GM12878 (cell line): ENCODE measurements at regions not wholly inside any gene's neighbourhood (a gene's known extent, or its start where the extent isn't known, plus 50 kb on each side); places are given as distances from the start of the nearest gene placed in this dataset.

Experiments used
- ATAC-seq: fragments of 200-7000 bp; cut with Tn5 transposase; 3 replicates; pipeline ENCODE4 v1.9.1; 2020; ENCODE audit warnings: mild to moderate bottlenecking, moderate library complexity
- BruUV-seq: library from RNA; stranded (reverse); fragments of 400-500 nt; replicated peaks from 2 replicates; lab custom pipeline; 2021; lab: Mats Ljungman, UMichigan
- CTCF ChIA-PET: fragments of 300-600 bp; sonication (Branson Sonifier 250); formaldehyde crosslinking; extraction: SDS; loops from one replicate; lab custom pipeline; 2021; ENCODE audit warnings: inconsistent platforms; lab: Yijun Ruan, JAX
- POLR2A ChIA-PET: fragments of 350-600 bp; formaldehyde crosslinking; extraction: SDS; loops from one replicate; lab custom pipeline; 2021; ENCODE audit warnings: inconsistent platforms; lab: Charles Lee
- RAD21 ChIA-PET: fragments of 300-600 bp; sonication (Branson Sonifier 250); formaldehyde crosslinking; loops from one replicate; lab custom pipeline; 2023; ENCODE audit warnings: antibody characterized with exemption; ENCODE audit not compliant: unreplicated experiment; lab: Charles Lee
- SMC1A ChIA-PET: fragments of 300-600 bp; sonication (Branson Sonifier 250); formaldehyde crosslinking; loops from one replicate; lab custom pipeline; 2023; ENCODE audit not compliant: unreplicated experiment, uncharacterized antibody; lab: Charles Lee
- DNase-seq: peaks from one replicate; pipeline ENCODE4 v3.0.0-alpha.2; 2011; ENCODE audit warnings: low read depth, low spot score
- FAIRE-seq: peaks from 3 replicates; lab custom pipeline; 2011; peaks lifted over from hg19 to GRCh38; lab: Jason Lieb, UNC
- H2AFZ ChIP-seq: 2 replicates; pipeline ENCODE4 v1.6.0; 2011; ENCODE audit warnings: low read depth, low read length, control low read depth; ENCODE audit not compliant: control insufficient read depth
- H3K27ac ChIP-seq: 2 replicates; pipeline ENCODE4 v1.5.1; 2011; ENCODE audit warnings: control low read depth; ENCODE audit not compliant: control insufficient read depth, insufficient read depth
- H3K27me3 ChIP-seq, 2 experiments: replicated peaks in 1 of 2; 2 replicates each; pipeline versions ENCODE4 v1.6.0 to v1.6.1; 2011; ENCODE audit warnings: low read length in 1 of 2; ENCODE audit not compliant: control insufficient read depth in 2 of 2, insufficient read depth in 2 of 2
- H3K36me3 ChIP-seq, 2 experiments: 2 replicates each; pipeline ENCODE4 v1.5.1; 2011; ENCODE audit warnings: low read length in 1 of 2; ENCODE audit not compliant: control insufficient read depth in 2 of 2, insufficient read depth in 2 of 2
- H3K4me1 ChIP-seq: 2 replicates; pipeline ENCODE4 v1.6.1; 2011; ENCODE audit warnings: mild to moderate bottlenecking, low read length, moderate library complexity, mixed read lengths; ENCODE audit not compliant: control insufficient read depth, insufficient read depth
- H3K4me2 ChIP-seq: 2 replicates; pipeline ENCODE4 v1.6.0; 2011; ENCODE audit warnings: control low read depth; ENCODE audit not compliant: control insufficient read depth, insufficient read depth
- H3K4me3 ChIP-seq: fragments of 200-600 bp; sonication (generic); 2 replicates; pipeline ENCODE4 v1.5.1; 2016
- H3K79me2 ChIP-seq: 2 replicates; pipeline ENCODE4 v1.6.0; 2011; ENCODE audit warnings: low read length; ENCODE audit not compliant: control insufficient read depth, insufficient read depth
- H3K9ac ChIP-seq: 2 replicates; pipeline ENCODE4 v1.8.0; 2011; ENCODE audit warnings: low read length, control low read depth, mixed read lengths; ENCODE audit not compliant: control insufficient read depth, insufficient read depth
- H3K9me3 ChIP-seq: replicated peaks from 3 replicates; pipeline ENCODE4 v1.5.1; 2011; ENCODE audit warnings: mild to moderate bottlenecking, low read length; ENCODE audit not compliant: control insufficient read depth, insufficient read depth
- H4K20me1 ChIP-seq: 2 replicates; pipeline ENCODE4 v1.6.0; 2011; ENCODE audit not compliant: control insufficient read depth, insufficient read depth
- BACH1 ChIP-seq: fragments of 450-650 bp; IDR thresholded peaks from 2 replicates; pipeline ENCODE4 v1.6.1; 2017; ENCODE audit warnings: mild to moderate bottlenecking, borderline replicate concordance
- BHLHE40 ChIP-seq, 2 experiments: fragments of 450-650 bp in 1 of 2; IDR thresholded peaks; 2 replicates each; pipeline ENCODE4 v1.6.1; 2011 to 2017; ENCODE audit warnings: low read depth in 2 of 2, borderline replicate concordance in 1 of 2, improper control_type of control experiment in 1 of 2, low read length in 1 of 2, mild to moderate bottlenecking in 1 of 2
- BMI1 ChIP-seq: fragments of 450-650 bp; IDR thresholded peaks from 2 replicates; pipeline ENCODE4 v1.6.1; 2016; ENCODE audit warnings: mild to moderate bottlenecking, moderate library complexity, borderline replicate concordance
- CEBPB ChIP-seq, 2 experiments: fragments of 150-350 bp in 1 of 2; IDR thresholded peaks; 2 replicates each; pipeline ENCODE4 v1.6.1; 2012 to 2014; ENCODE audit warnings: low read depth in 2 of 2, low read length in 2 of 2, borderline replicate concordance in 1 of 2, inconsistent platforms in 1 of 2
- EGR1 ChIP-seq, 2 experiments: IDR thresholded peaks; 1 replicate in 1 of 2; 2 replicates in 1 of 2; pipeline ENCODE4 v1.6.1; 2011 to 2012; ENCODE audit warnings: low read depth in 2 of 2, low read length in 2 of 2, borderline replicate concordance in 1 of 2, mild to moderate bottlenecking in 1 of 2, moderate library complexity in 1 of 2
- GATAD2B ChIP-seq: fragments of 450-650 bp; conservative IDR thresholded peaks from 2 replicates; pipeline ENCODE4 v1.6.1; 2017; ENCODE audit warnings: low read depth, mild to moderate bottlenecking, moderate library complexity
- KAT2A ChIP-seq: conservative IDR thresholded peaks from 2 replicates; pipeline ENCODE4 v1.6.1; 2011; ENCODE audit warnings: low read depth, low read length; ENCODE audit not compliant: control insufficient read depth
- NFYB ChIP-seq: IDR thresholded peaks from 2 replicates; pipeline ENCODE4 v1.6.1; 2011; ENCODE audit warnings: low read depth, mild to moderate bottlenecking, low read length, improper control_type of control experiment, moderate library complexity; ENCODE audit not compliant: insufficient read depth
- RBBP5 ChIP-seq: fragments of 200-600 bp; sonication (generic); conservative IDR thresholded peaks from 2 replicates; pipeline ENCODE4 v1.6.1; 2016
- SIN3A ChIP-seq: IDR thresholded peaks from 2 replicates; pipeline ENCODE4 v1.6.1; 2012; ENCODE audit warnings: low read depth, low read length, improper control_type of control experiment
- SREBF2 ChIP-seq: IDR thresholded peaks from 2 replicates; pipeline ENCODE4 v1.6.1; 2012; ENCODE audit warnings: mild to moderate bottlenecking, low read length
- STAT1 ChIP-seq: fragments of 450-650 bp; conservative IDR thresholded peaks from 2 replicates; pipeline ENCODE4 v1.6.1; 2014; ENCODE audit warnings: antibody characterized with exemption, mild to moderate bottlenecking
- SUPT20H ChIP-seq: IDR thresholded peaks from 2 replicates; pipeline ENCODE4 v1.6.1; 2011; ENCODE audit warnings: low read depth, mild to moderate bottlenecking, low read length, moderate library complexity, borderline replicate concordance; ENCODE audit not compliant: control insufficient read depth
- USF2 ChIP-seq: IDR thresholded peaks from 2 replicates; pipeline ENCODE4 v1.6.1; 2011; ENCODE audit warnings: low read depth, low read length, improper control_type of control experiment, borderline replicate concordance
- ZZZ3 ChIP-seq: IDR thresholded peaks from 2 replicates; pipeline ENCODE4 v1.6.1; 2011; ENCODE audit warnings: low read depth; ENCODE audit not compliant: control insufficient read depth, insufficient read length
- in situ Hi-C: fragments of 300-500 bp; cut with MboI; formaldehyde crosslinking; loops from 9 replicates; pipeline ENCODE4 v1.14.3; 2018; ENCODE audit warnings: mixed read lengths
- intact Hi-C: fragments of 100-400 bp; cut with micrococcal nuclease; formaldehyde crosslinking; loops from one replicate; pipeline ENCODE4 v1.14.2; 2022; ENCODE audit not compliant: unreplicated experiment
- TF ChIP-seq, protein P1 (sequence below): fragments of 450-650 bp; IDR thresholded peaks from 2 replicates; pipeline ENCODE4 v1.6.1; 2017; ENCODE audit warnings: low read depth, mild to moderate bottlenecking, moderate library complexity
- TF ChIP-seq, protein P2 (sequence below): IDR thresholded peaks from 2 replicates; pipeline ENCODE4 v1.6.1; 2012; ENCODE audit warnings: low read depth, low read length, improper control_type of control experiment
- TF ChIP-seq, protein P3 (sequence below): fragments of 450-650 bp; IDR thresholded peaks from 2 replicates; pipeline ENCODE4 v1.6.1; 2014; ENCODE audit warnings: mild to moderate bottlenecking

DNA sequence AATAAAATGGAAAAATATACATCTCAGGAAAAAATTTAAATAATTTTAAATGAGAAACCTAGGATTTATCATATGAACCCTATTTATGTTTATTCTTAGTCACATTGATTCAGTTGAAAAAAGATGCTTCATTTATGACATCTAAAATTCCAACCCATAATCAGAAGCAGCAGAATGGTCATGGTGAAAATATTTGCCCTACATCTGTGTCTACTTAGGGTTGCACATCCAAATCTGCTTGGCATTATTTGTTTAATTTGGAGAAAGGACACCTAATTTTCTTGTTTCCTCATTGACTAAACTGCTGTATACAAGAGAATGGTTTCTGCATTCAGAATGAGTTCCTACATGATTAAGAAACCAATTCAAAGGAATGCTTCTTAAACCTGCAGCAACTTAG is 72.9 kb upstream of the SKAP2 start:
- intact Hi-C loops = no loop called here
- POLR2A ChIA-PET = no interaction called here
- no peak for ATAC-seq
- Histone ChIP-seq H3K4me2 (no peak overlapping the region), H3K27ac (no peak overlapping the region), H2AFZ (no peak overlapping the region)
- SMC1A ChIA-PET = no interaction called here
- no peak for DNase-seq
- TF ChIP-seq NFYB = no peak
- TF ChIP-seq, protein P1, sequence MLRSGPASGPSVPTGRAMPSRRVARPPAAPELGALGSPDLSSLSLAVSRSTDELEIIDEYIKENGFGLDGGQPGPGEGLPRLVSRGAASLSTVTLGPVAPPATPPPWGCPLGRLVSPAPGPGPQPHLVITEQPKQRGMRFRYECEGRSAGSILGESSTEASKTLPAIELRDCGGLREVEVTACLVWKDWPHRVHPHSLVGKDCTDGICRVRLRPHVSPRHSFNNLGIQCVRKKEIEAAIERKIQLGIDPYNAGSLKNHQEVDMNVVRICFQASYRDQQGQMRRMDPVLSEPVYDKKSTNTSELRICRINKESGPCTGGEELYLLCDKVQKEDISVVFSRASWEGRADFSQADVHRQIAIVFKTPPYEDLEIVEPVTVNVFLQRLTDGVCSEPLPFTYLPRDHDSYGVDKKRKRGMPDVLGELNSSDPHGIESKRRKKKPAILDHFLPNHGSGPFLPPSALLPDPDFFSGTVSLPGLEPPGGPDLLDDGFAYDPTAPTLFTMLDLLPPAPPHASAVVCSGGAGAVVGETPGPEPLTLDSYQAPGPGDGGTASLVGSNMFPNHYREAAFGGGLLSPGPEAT = no peak
- TF ChIP-seq SUPT20H = no peak
- no peak for TF ChIP-seq USF2
- no peak for TF ChIP-seq SIN3A
- no peak for TF ChIP-seq EGR1 (IDR thresholded peaks at IDR 0.05; ENCODE audit: borderline replicate concordance in 1 of 2, low read depth in 2 of 2, low read length in 2 of 2)
- no peak for TF ChIP-seq GATAD2B
- TF ChIP-seq RBBP5 = no peak
- no peak for TF ChIP-seq ZZZ3
- no peak for TF ChIP-seq CEBPB (IDR thresholded peaks at IDR 0.05; ENCODE audit: borderline replicate concordance in 1 of 2, low read depth in 2 of 2, low read length in 2 of 2)
- no peak for TF ChIP-seq BHLHE40 (IDR thresholded peaks at IDR 0.05; ENCODE audit: borderline replicate concordance in 1 of 2, low read depth in 2 of 2, low read length in 1 of 2)
- TF ChIP-seq, protein P2, sequence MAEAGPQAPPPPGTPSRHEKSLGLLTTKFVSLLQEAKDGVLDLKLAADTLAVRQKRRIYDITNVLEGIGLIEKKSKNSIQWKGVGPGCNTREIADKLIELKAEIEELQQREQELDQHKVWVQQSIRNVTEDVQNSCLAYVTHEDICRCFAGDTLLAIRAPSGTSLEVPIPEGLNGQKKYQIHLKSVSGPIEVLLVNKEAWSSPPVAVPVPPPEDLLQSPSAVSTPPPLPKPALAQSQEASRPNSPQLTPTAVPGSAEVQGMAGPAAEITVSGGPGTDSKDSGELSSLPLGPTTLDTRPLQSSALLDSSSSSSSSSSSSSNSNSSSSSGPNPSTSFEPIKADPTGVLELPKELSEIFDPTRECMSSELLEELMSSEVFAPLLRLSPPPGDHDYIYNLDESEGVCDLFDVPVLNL = no peak
- no peak for TF ChIP-seq STAT1
- TF ChIP-seq KAT2A = no peak
- TF ChIP-seq BACH1 = no peak
- no peak for TF ChIP-seq SREBF2
- TF ChIP-seq, protein P3, sequence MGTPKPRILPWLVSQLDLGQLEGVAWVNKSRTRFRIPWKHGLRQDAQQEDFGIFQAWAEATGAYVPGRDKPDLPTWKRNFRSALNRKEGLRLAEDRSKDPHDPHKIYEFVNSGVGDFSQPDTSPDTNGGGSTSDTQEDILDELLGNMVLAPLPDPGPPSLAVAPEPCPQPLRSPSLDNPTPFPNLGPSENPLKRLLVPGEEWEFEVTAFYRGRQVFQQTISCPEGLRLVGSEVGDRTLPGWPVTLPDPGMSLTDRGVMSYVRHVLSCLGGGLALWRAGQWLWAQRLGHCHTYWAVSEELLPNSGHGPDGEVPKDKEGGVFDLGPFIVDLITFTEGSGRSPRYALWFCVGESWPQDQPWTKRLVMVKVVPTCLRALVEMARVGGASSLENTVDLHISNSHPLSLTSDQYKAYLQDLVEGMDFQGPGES = no peak
- no peak for TF ChIP-seq BMI1
- TF ChIP-seq, all 136 proteins: peak for 0
- ChIA-PET RAD21 (no interaction called here), CTCF (interaction anchor here (1.4 kb wide), 1 partner anchor 9 kb away, joined by 3 read pairs; no protein-coding TSS in a partner anchor)
- H3K9ac ChIP-seq = no peak overlapping the region
- in situ Hi-C loops = no loop called here
- H3K79me2 ChIP-seq = no peaks in the 10 kb centered on the region
- FAIRE-seq = no peak
- BruUV-seq = no TSS peak
- no peaks in the 10 kb centered on the region; a peak in 1 of 4 replicates for H3K27me3 ChIP-seq
- no peaks in the 10 kb centered on the region for H3K9me3 ChIP-seq
- H3K36me3 ChIP-seq = no peaks in the 10 kb centered on the region
- H3K4me1 ChIP-seq = no peaks in the 10 kb centered on the region
- no peaks in the 10 kb centered on the region for H4K20me1 ChIP-seq
- H3K4me3 ChIP-seq = no peak overlapping the region
